ENCODE measurements at regions not wholly inside any gene's neighbourhood (a gene's known extent, or its start where the extent isn't known, plus 50 kb on each side); places are given as distances from the start of the nearest gene placed in this dataset.

GRCh38 chr5:22988937-22989336 lies 135.8 kb upstream of the CDH12 start:
- DNase-seq (no peak), ATAC-seq (no peak)
- Histone ChIP-seq H3K4me1 (no peaks in the 10 kb centered on the region), H3K27ac (no peak overlapping the region), H3K9me3 (no peaks in the 10 kb centered on the region), H3K36me3 (replicated peaks in 1 of 2; ENCODE audit: insufficient read depth in 1 of 2, low read depth in 2 of 2) (no peaks in the 10 kb centered on the region), H3K27me3 (no peaks in the 10 kb centered on the region), H3K4me3 (no peak overlapping the region)
- intact Hi-C loops (cut with DNase I), result no loop called here
- no peak for TF ChIP-seq CTCF (IDR thresholded peaks at IDR 0.05)
- no peak for TF ChIP-seq POLR2A (IDR thresholded peaks at IDR 0.05)
- 55 to 71% methylated on average over 6 of the region's 6 CpGs for WGBS, 2 donors

GRCh38 chr5:22986281-22986680 lies 133.1 kb upstream of the CDH12 start:
- Histone ChIP-seq H3K9me3 (no peaks in the 10 kb centered on the region), H3K36me3 (replicated peaks in 1 of 2; ENCODE audit: insufficient read depth in 1 of 2, low read depth in 2 of 2) (no peaks in the 10 kb centered on the region), H3K4me1 (no peaks in the 10 kb centered on the region), H3K27me3 (no peaks in the 10 kb centered on the region), H3K4me3 (no peak overlapping the region), H3K27ac (no peak overlapping the region)
- DNase-seq (no peak), ATAC-seq (no peak)
- intact Hi-C loops (cut with DNase I), result no loop called here
- TF ChIP-seq CTCF (IDR thresholded peaks at IDR 0.05) (no peak), POLR2A (IDR thresholded peaks at IDR 0.05) (no peak)

GRCh38 chr5:22985446-22985845 lies 132.3 kb upstream of the CDH12 start:
- Histone ChIP-seq H3K36me3 (replicated peaks in 1 of 2; ENCODE audit: insufficient read depth in 1 of 2, low read depth in 2 of 2) (no peaks in the 10 kb centered on the region), H3K4me1 (no peaks in the 10 kb centered on the region), H3K27ac (no peak overlapping the region), H3K27me3 (no peaks in the 10 kb centered on the region), H3K4me3 (no peak overlapping the region), H3K9me3 (no peaks in the 10 kb centered on the region)
- intact Hi-C loops (cut with DNase I), result no loop called here
- DNase-seq (no peak), ATAC-seq (no peak)
- 72 to 74% methylated on average over 1 of the region's 1 CpG for WGBS, 2 donors
- TF ChIP-seq POLR2A (IDR thresholded peaks at IDR 0.05), result no peak
- TF ChIP-seq CTCF (IDR thresholded peaks at IDR 0.05), result no peak

DNA sequence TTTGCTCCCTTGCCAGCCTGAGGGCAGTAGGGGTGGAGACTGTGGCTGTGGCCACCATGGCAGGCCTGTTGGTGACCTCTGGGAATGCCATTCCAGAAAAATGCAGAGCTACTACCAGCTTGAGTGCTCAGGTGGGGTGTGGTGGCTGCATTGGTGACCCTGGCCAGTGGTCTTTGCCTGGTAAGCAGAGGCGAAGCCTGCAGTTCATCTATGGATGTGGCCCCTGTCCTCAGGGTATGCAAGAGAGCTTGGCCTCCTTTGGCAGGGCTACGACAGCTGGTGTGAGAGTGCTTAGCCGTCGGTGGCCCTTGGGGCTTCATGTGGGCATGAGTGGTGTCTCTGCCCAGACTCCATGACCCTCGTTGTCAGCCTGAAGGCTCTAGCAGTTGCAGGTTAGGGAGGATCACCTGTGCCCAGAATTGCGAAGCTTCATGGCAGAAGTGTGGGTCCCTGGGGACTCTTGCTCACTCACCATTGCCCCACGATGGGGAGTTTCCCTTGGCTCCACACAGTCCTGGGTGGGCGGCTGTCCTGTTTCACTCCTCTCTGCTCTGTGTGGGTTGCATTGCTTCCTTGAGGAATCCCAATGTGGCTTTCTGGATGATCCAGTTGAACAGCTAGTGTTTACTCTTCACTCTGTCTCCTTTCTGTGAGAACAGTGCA lies 117.9 kb upstream of the CDH12 start:
- Histone ChIP-seq H3K27ac (no peak overlapping the region), H3K36me3 (replicated peaks in 1 of 2; ENCODE audit: insufficient read depth in 1 of 2, low read depth in 2 of 2) (no peaks in the 10 kb centered on the region), H3K4me1 (no peaks in the 10 kb centered on the region), H3K4me3 (no peak overlapping the region), H3K9me3 (peaks cover 0 to 4% (median 0%) of the 10 kb centered on the region in 3 donors), H3K27me3 (no peaks in the 10 kb centered on the region)
- no peak for TF ChIP-seq POLR2A (IDR thresholded peaks at IDR 0.05)
- TF ChIP-seq CTCF (IDR thresholded peaks at IDR 0.05), result no peak
- 47 to 62% methylated on average over 2 to 6 of the region's 8 CpGs for WGBS, 2 donors
- no peak for DNase-seq
- intact Hi-C loops (cut with DNase I), result no loop called here
- no peak for ATAC-seq

DNA sequence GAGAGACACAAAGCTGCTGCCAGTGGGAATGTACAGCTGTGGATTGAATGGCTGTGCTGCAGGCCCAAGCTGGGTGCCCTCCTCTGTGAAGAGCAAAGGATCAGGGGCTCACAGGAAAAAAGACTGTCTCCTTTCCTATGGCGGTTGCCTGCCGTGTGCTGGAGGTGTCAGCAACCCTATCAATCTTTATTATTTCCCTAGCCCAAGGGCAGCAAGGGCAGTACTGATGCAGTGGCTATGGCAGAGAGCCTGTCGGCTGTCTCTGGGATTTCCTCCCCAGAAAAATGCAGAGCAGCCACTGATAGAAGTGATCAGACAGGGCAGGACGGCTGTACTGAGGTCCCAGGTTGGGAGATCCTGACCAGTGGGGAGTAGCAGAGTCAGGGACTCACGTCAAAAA lies 117.3 kb upstream of the CDH12 start:
- no peak overlapping the region for H3K27ac ChIP-seq
- H3K9me3 ChIP-seq, result peaks cover 0 to 4% (median 0%) of the 10 kb centered on the region in 3 donors
- intact Hi-C loops (cut with DNase I), result no loop called here
- H3K36me3 ChIP-seq (replicated peaks in 1 of 2; ENCODE audit: insufficient read depth in 1 of 2, low read depth in 2 of 2), result no peaks in the 10 kb centered on the region
- no peak overlapping the region for H3K4me3 ChIP-seq
- H3K4me1 ChIP-seq, result no peaks in the 10 kb centered on the region
- 26 to 37% methylated on average over 3 to 5 of the region's 5 CpGs for WGBS, 2 donors
- no peak for DNase-seq
- TF ChIP-seq CTCF (IDR thresholded peaks at IDR 0.05) (no peak), POLR2A (IDR thresholded peaks at IDR 0.05) (no peak)
- no peak for ATAC-seq
- H3K27me3 ChIP-seq, result no peaks in the 10 kb centered on the region

All from body of pancreas (tissue), 4 donors.